ENCODE measurements at regions not wholly inside any gene's neighbourhood (a gene's known extent, or its start where the extent isn't known, plus 50 kb on each side); places are given as distances from the start of the nearest gene placed in this dataset.

DNA sequence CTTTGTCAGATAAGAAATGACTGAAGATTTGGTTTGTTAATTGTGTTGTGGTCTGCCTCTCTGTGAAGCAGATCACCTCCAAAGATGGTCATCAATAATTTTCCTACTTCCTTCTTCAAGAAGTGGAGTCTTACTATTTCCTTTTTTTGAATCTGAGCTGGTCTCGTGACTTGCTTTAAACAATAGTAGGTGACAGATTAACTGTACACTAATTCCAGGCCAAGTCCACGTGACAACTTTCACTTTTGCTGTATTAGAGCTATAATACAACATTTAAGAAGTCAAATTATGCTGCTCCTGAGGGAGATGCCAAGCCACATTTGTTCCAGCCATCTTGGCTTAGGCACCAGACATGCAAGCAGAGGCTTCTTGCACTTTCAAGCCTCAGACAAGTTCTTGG lies 393.8 kb upstream of the GRID2 start:
- no peaks in the 10 kb centered on the region for H3K27me3 ChIP-seq (ENCODE audit: control insufficient read depth, insufficient read depth, low read length)
- TF ChIP-seq, protein P1, sequence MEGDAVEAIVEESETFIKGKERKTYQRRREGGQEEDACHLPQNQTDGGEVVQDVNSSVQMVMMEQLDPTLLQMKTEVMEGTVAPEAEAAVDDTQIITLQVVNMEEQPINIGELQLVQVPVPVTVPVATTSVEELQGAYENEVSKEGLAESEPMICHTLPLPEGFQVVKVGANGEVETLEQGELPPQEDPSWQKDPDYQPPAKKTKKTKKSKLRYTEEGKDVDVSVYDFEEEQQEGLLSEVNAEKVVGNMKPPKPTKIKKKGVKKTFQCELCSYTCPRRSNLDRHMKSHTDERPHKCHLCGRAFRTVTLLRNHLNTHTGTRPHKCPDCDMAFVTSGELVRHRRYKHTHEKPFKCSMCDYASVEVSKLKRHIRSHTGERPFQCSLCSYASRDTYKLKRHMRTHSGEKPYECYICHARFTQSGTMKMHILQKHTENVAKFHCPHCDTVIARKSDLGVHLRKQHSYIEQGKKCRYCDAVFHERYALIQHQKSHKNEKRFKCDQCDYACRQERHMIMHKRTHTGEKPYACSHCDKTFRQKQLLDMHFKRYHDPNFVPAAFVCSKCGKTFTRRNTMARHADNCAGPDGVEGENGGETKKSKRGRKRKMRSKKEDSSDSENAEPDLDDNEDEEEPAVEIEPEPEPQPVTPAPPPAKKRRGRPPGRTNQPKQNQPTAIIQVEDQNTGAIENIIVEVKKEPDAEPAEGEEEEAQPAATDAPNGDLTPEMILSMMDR (IDR thresholded peaks at IDR 0.05) = no peak
- no peaks in the 10 kb centered on the region for H3K36me3 ChIP-seq (ENCODE audit: control insufficient read depth, insufficient read depth, low read length)
- no peak overlapping the region for H3K4me3 Mint-ChIP-seq
- no peak overlapping the region for H3K27ac ChIP-seq (ENCODE audit: low read length)
- ATAC-seq (no peak), DNase-seq (no peak)
- peaks cover 3% of the 10 kb centered on the region for H3K9me3 ChIP-seq (ENCODE audit: control insufficient read depth, insufficient read depth, low read length)
- H3K4me3 ChIP-seq (ENCODE audit: low read length) = no peak overlapping the region
- H3K27ac Mint-ChIP-seq = no peak overlapping the region
- H3K4me1 Mint-ChIP-seq = no peaks in the 10 kb centered on the region
- no peaks in the 10 kb centered on the region for H3K4me1 ChIP-seq (ENCODE audit: control insufficient read depth, insufficient read depth, low read length)
- 40% methylated on average over 2 of the region's 2 CpGs for WGBS (ENCODE audit: insufficient coverage)
- no peaks in the 10 kb centered on the region for H3K36me3 Mint-ChIP-seq
- intact Hi-C loops (cut with micrococcal nuclease) = no loop called here
- no peaks in the 10 kb centered on the region for H3K27me3 Mint-ChIP-seq (ENCODE audit: low read depth in 2 of 2)
- peaks cover 5 to 15% of the 10 kb centered on the region in 2 donors for H3K9me3 Mint-ChIP-seq

DNA sequence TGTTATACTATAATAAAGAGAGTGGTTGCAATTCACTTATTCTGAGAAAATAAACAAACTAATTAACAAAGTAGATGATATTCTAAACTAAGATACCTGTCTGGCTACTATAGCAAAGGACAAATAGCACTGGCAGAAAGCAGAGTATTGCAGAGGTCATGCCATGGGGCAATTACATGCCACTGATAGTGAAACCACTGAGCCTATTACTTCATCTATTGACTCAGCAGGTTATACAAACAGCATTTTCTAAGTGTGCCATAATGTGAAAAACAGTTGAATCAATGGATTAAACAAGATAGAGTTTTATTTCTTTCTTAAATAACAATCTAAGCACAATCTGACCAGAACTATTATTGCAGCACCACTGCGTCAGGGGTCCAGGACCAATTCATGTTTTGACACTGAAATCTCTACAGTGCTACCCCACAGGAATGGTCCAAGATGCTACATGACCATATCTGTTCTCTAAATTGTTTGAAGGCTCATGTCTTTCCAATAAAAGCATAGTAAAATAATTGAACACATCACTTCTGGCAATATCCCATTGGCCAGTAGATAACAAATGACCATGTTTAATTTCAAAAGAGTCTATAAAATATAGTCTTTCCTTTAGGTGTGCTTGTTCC lies 389.5 kb upstream of the GRID2 start:
- Mint-ChIP-seq H3K4me1 (no peaks in the 10 kb centered on the region), H3K27me3 (ENCODE audit: low read depth in 2 of 2) (no peaks in the 10 kb centered on the region), H3K9me3 (peaks cover 10 to 29% of the 10 kb centered on the region in 2 donors), H3K27ac (no peak overlapping the region), H3K36me3 (no peaks in the 10 kb centered on the region), H3K4me3 (no peak overlapping the region)
- 90% methylated on average over 1 of the region's 1 CpG for WGBS (ENCODE audit: insufficient coverage)
- Histone ChIP-seq H3K4me3 (ENCODE audit: low read length) (no peak overlapping the region), H3K36me3 (ENCODE audit: control insufficient read depth, insufficient read depth, low read length) (no peaks in the 10 kb centered on the region), H3K27ac (ENCODE audit: low read length) (no peak overlapping the region), H3K4me1 (ENCODE audit: control insufficient read depth, insufficient read depth, low read length) (no peaks in the 10 kb centered on the region), H3K27me3 (ENCODE audit: control insufficient read depth, insufficient read depth, low read length) (no peaks in the 10 kb centered on the region), H3K9me3 (ENCODE audit: control insufficient read depth, insufficient read depth, low read length) (no peaks in the 10 kb centered on the region)
- no peak for DNase-seq
- TF ChIP-seq, protein P1 (IDR thresholded peaks at IDR 0.05) = no peak
- intact Hi-C loops (cut with micrococcal nuclease) = no loop called here
- ATAC-seq = no peak

DNA sequence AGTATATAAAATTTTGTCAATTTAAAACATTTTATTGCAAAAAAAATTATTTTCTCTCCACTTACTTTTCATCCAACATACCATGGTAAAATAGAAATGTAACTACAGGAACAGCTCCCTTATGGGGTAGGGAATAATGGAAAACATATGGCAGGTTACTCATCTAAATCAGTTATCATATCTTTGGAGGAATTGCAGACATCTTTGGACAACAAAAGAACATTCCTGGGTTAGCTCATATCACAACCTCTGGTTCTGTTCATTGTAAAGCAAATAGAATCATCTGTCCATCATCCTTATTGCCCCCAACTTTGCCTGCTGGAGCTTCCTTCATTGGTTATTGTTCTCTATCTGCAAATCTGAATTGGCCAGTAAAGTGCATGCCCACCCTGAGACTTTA lies 387.5 kb upstream of the GRID2 start:
- no peaks in the 10 kb centered on the region for H3K4me1 ChIP-seq (ENCODE audit: control insufficient read depth, insufficient read depth, low read length)
- intact Hi-C loops (cut with micrococcal nuclease) = no loop called here
- Mint-ChIP-seq H3K4me3 (no peak overlapping the region), H3K27me3 (ENCODE audit: low read depth in 2 of 2) (no peaks in the 10 kb centered on the region), H3K9me3 (peaks cover 16 to 32% of the 10 kb centered on the region in 2 donors), H3K27ac (no peak overlapping the region), H3K36me3 (no peaks in the 10 kb centered on the region), H3K4me1 (no peaks in the 10 kb centered on the region)
- H3K9me3 ChIP-seq (ENCODE audit: control insufficient read depth, insufficient read depth, low read length) = no peaks in the 10 kb centered on the region
- ATAC-seq (no peak), DNase-seq (no peak)
- no peak overlapping the region for H3K27ac ChIP-seq (ENCODE audit: low read length)
- no peaks in the 10 kb centered on the region for H3K36me3 ChIP-seq (ENCODE audit: control insufficient read depth, insufficient read depth, low read length)
- no peak overlapping the region for H3K4me3 ChIP-seq (ENCODE audit: low read length)
- no peaks in the 10 kb centered on the region for H3K27me3 ChIP-seq (ENCODE audit: control insufficient read depth, insufficient read depth, low read length)
- TF ChIP-seq, protein P1 (IDR thresholded peaks at IDR 0.05) = no peak

DNA sequence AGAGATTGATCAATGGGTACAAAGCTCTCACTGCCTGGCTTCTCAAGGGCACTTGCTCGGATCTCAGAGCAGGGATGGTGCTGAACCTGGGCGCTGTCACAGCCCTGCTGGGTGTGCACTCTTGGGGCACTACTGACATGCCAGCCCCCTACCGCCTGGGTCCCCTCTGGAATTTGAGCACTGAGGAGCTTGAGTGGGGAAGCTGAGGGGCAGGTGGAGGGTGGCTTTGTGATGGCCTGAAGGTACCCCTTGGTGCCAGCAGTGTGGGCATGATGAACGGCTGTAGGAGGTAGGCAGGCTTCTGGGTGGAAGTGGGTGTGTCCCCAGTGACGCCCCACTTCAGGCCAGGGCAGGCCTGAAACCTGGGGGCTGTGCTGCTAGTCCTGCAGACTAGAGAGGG lies 379.1 kb upstream of the GRID2 start:
- Mint-ChIP-seq H3K27me3 (ENCODE audit: low read depth in 2 of 2) (no peaks in the 10 kb centered on the region), H3K36me3 (peaks cover 8% of the 10 kb centered on the region), H3K9me3 (peaks cover 7 to 18% of the 10 kb centered on the region in 2 donors), H3K4me3 (no peak overlapping the region), H3K4me1 (no peaks in the 10 kb centered on the region), H3K27ac (no peak overlapping the region)
- Histone ChIP-seq H3K9me3 (ENCODE audit: control insufficient read depth, insufficient read depth, low read length) (peaks cover 3% of the 10 kb centered on the region), H3K4me3 (ENCODE audit: low read length) (no peak overlapping the region), H3K36me3 (ENCODE audit: control insufficient read depth, insufficient read depth, low read length) (no peaks in the 10 kb centered on the region), H3K27me3 (ENCODE audit: control insufficient read depth, insufficient read depth, low read length) (no peaks in the 10 kb centered on the region), H3K27ac (ENCODE audit: low read length) (no peak overlapping the region), H3K4me1 (ENCODE audit: control insufficient read depth, insufficient read depth, low read length) (no peaks in the 10 kb centered on the region)
- ATAC-seq = no peak
- intact Hi-C loops (cut with micrococcal nuclease) = no loop called here
- TF ChIP-seq, protein P1 (IDR thresholded peaks at IDR 0.05) = no peak
- WGBS (ENCODE audit: insufficient coverage) = 83% methylated on average over 5 of the region's 5 CpGs
- DNase-seq = no peak

Data from natural killer cell (primary cell).